HCT116 (cell line): ENCODE measurements at regions not wholly inside any gene's neighbourhood (a gene's known extent, or its start where the extent isn't known, plus 50 kb on each side); places are given as distances from the start of the nearest gene placed in this dataset.

ENCODE experiments used
- ATAC-seq: fragments of 200-7000 bp; cut with Tn5 transposase; 2 replicates; pipeline ENCODE4 v1.9.1; 2020; ENCODE audit warnings: mild to moderate bottlenecking, moderate library complexity
- BruUV-seq: library from RNA; stranded (reverse); fragments of 400-500 nt; replicated peaks from 2 replicates; lab custom pipeline; 2021; lab: Mats Ljungman, UMichigan
- CTCF ChIA-PET: fragments of 300-600 bp; sonication (Branson Sonifier 250); formaldehyde crosslinking; loops from one replicate; lab custom pipeline; 2021; ENCODE audit warnings: antibody characterized with exemption; lab: Charles Lee
- POLR2A ChIA-PET: fragments of 300-600, 350-600 bp; sonication (Branson Sonifier 250); formaldehyde crosslinking; loops from one replicate; lab custom pipeline; 2021; ENCODE audit warnings: antibody characterized with exemption; lab: Charles Lee
- RAD21 ChIA-PET, 2 experiments: fragments of 300-600 bp; sonication (Branson Sonifier 250); formaldehyde crosslinking; loops; one replicate each; lab custom pipeline; 2023; ENCODE audit warnings: low total read pairs in 2 of 2; ENCODE audit not compliant: uncharacterized antibody in 2 of 2, unreplicated experiment in 2 of 2, low non-redundant PET in 1 of 2; lab: Charles Lee
- DNase-seq: peaks from one replicate; pipeline ENCODE4 v3.0.0-alpha.2; 2010; ENCODE audit warnings: low read depth, low spot score
- H2AFZ ChIP-seq: fragments of 200-600 bp; shearing (Covaris generic), sonication (generic); 2 replicates; pipeline ENCODE4 v1.6.1; 2017; ENCODE audit warnings: low read depth, mixed run types, mixed read lengths, antibody characterized with exemption, low read length; ENCODE audit not compliant: poor library complexity, severe bottlenecking
- H3K27ac ChIP-seq: 2 replicates; pipeline ENCODE4 v1.5.1; 2012; ENCODE audit warnings: low read depth, low read length
- H3K27me3 ChIP-seq: fragments of 200-600 bp; sonication (generic); 2 replicates; pipeline ENCODE4 v1.6.1; 2016; ENCODE audit warnings: mixed run types, low read length, mixed read lengths; ENCODE audit not compliant: insufficient read depth
- H3K36me3 ChIP-seq, 2 experiments: fragments of 200-500 bp in 1 of 2; fragments of 200-600 bp in 1 of 2; sonication (Bioruptor generic) in 1 of 2; sonication (generic) in 1 of 2; 2 replicates each; pipeline versions ENCODE4 v1.5.1 to v1.6.1; 2014 to 2016; ENCODE audit warnings: low read length in 2 of 2, inconsistent platforms in 1 of 2, mixed read lengths in 1 of 2, mixed run types in 1 of 2; ENCODE audit not compliant: insufficient read depth in 2 of 2, control insufficient read depth in 1 of 2
- H3K4me1 ChIP-seq, 2 experiments: fragments of 200-600 bp in 1 of 2; sonication (generic) in 1 of 2; 2 replicates each; pipeline versions ENCODE4 v1.5.1 to v1.6.1; 2012 to 2017; ENCODE audit warnings: low read length in 2 of 2, inconsistent platforms in 1 of 2, mild to moderate bottlenecking in 1 of 2, mixed read lengths in 1 of 2, mixed run types in 1 of 2, moderate library complexity in 1 of 2; ENCODE audit not compliant: insufficient read depth in 2 of 2, control insufficient read depth in 1 of 2
- H3K4me2 ChIP-seq: fragments of 200-600 bp; sonication (generic); 2 replicates; pipeline ENCODE4 v1.6.1; 2017; ENCODE audit warnings: mixed run types, low read length, mixed read lengths
- H3K4me3 ChIP-seq, 2 experiments: fragments of 200-600 bp in 1 of 2; sonication (generic) in 1 of 2; replicated peaks in 1 of 2; 2 replicates each; pipeline ENCODE4 v1.5.1; 2011 to 2016; ENCODE audit warnings: low read length in 2 of 2, control low read depth in 1 of 2, low read depth in 1 of 2, mild to moderate bottlenecking in 1 of 2, mixed read lengths in 1 of 2, mixed run types in 1 of 2
- H3K79me2 ChIP-seq: fragments of 200-600 bp; sonication (generic); 2 replicates; pipeline ENCODE4 v1.6.1; 2017; ENCODE audit warnings: mild to moderate bottlenecking, mixed run types, low read length, moderate library complexity, mixed read lengths; ENCODE audit not compliant: insufficient read depth
- H3K9ac ChIP-seq: fragments of 200-600 bp; sonication (generic); 2 replicates; pipeline ENCODE4 v1.6.1; 2016; ENCODE audit warnings: low read length, mixed read lengths
- H3K9me2 ChIP-seq: fragments of 200-600 bp; sonication (generic), shearing (Covaris generic); 2 replicates; pipeline ENCODE4 v1.6.1; 2017; ENCODE audit warnings: mixed run types, mild to moderate bottlenecking, moderate library complexity; ENCODE audit not compliant: insufficient read depth
- H3K9me3 ChIP-seq, 2 experiments: fragments of 200-500 bp in 1 of 2; fragments of 200-600 bp in 1 of 2; sonication (Bioruptor generic) in 1 of 2; sonication (generic) in 1 of 2; 2 replicates each; pipeline ENCODE4 v1.6.1; 2014 to 2017; ENCODE audit warnings: low read length in 2 of 2, mixed read lengths in 2 of 2, inconsistent platforms in 1 of 2, low read depth in 1 of 2, mild to moderate bottlenecking in 1 of 2, mixed run types in 1 of 2, moderate library complexity in 1 of 2; ENCODE audit not compliant: control insufficient read depth in 1 of 2, insufficient read depth in 1 of 2
- H4K20me1 ChIP-seq: fragments of 200-600 bp; sonication (generic), shearing (Covaris generic); 2 replicates; pipeline ENCODE4 v1.6.1; 2017; ENCODE audit warnings: mixed run types, mild to moderate bottlenecking, moderate library complexity; ENCODE audit not compliant: insufficient read depth
- CEBPB ChIP-seq: IDR thresholded peaks from 2 replicates; pipeline ENCODE4 v1.6.1; 2012; ENCODE audit warnings: low read depth
- EGR1 ChIP-seq: IDR thresholded peaks from 2 replicates; pipeline ENCODE4 v1.6.1; 2012; ENCODE audit warnings: low read depth
- ELF1 ChIP-seq: IDR thresholded peaks from 2 replicates; pipeline ENCODE4 v1.6.1; 2012; ENCODE audit warnings: low read depth, borderline replicate concordance
- EZH2 ChIP-seq: fragments of 200-600 bp; sonication (generic); IDR thresholded peaks from 2 replicates; pipeline ENCODE4 v1.6.1; 2017; ENCODE audit warnings: antibody characterized with exemption, mixed run types
- FOSL1 ChIP-seq: IDR thresholded peaks from 2 replicates; pipeline ENCODE4 v1.6.1; 2012; ENCODE audit warnings: low read depth
- JUND ChIP-seq: IDR thresholded peaks from 2 replicates; pipeline ENCODE4 v1.6.1; 2012
- POLR2A ChIP-seq: IDR thresholded peaks from 2 replicates; pipeline ENCODE4 v1.7.0; 2011; ENCODE audit warnings: borderline replicate concordance; ENCODE audit not compliant: insufficient read depth, insufficient read length; ENCODE audit errors: extremely low read depth
- POLR2AphosphoS5 ChIP-seq: IDR thresholded peaks from 2 replicates; pipeline ENCODE4 v1.6.1; 2011; ENCODE audit warnings: mild to moderate bottlenecking, low read depth, low read length, moderate library complexity
- SRF ChIP-seq: IDR thresholded peaks from 2 replicates; pipeline ENCODE4 v1.6.1; 2012; ENCODE audit warnings: low read depth
- TCF7L2 ChIP-seq: IDR thresholded peaks from 2 replicates; pipeline ENCODE4 v1.7.0; 2011; ENCODE audit warnings: borderline replicate concordance, inconsistent platforms; ENCODE audit not compliant: insufficient read depth, insufficient read length; ENCODE audit errors: extremely low read depth
- ZFX ChIP-seq: fragments of 450-650 bp; IDR thresholded peaks from 2 replicates; pipeline ENCODE4 v1.6.1; 2017
- ZNF274 ChIP-seq: fragments of 200-500 bp; sonication (Bioruptor generic); IDR thresholded peaks from 2 replicates; pipeline ENCODE4 v1.6.1; 2014; ENCODE audit warnings: mild to moderate bottlenecking, low read depth, low read length, inconsistent platforms
- intact Hi-C: fragments of 100-400 bp; cut with micrococcal nuclease; formaldehyde crosslinking; loops from 2 replicates; pipeline ENCODE4 v1.10.0; 2022
- TF ChIP-seq, protein P1 (sequence below): IDR thresholded peaks from 2 replicates; pipeline ENCODE4 v1.6.1; 2012
- TF ChIP-seq, protein P2 (sequence below): IDR thresholded peaks from 2 replicates; pipeline ENCODE4 v1.6.1; 2012
- TF ChIP-seq, protein P3 (sequence below): IDR thresholded peaks from 2 replicates; pipeline ENCODE4 v1.6.1; 2012; ENCODE audit warnings: low read depth
- TF ChIP-seq, protein P4 (sequence below): IDR thresholded peaks from 2 replicates; pipeline ENCODE4 v1.6.1; 2011; ENCODE audit warnings: mild to moderate bottlenecking, low read length, moderate library complexity; ENCODE audit not compliant: insufficient replicate concordance; ENCODE audit errors: extremely low read depth

DNA sequence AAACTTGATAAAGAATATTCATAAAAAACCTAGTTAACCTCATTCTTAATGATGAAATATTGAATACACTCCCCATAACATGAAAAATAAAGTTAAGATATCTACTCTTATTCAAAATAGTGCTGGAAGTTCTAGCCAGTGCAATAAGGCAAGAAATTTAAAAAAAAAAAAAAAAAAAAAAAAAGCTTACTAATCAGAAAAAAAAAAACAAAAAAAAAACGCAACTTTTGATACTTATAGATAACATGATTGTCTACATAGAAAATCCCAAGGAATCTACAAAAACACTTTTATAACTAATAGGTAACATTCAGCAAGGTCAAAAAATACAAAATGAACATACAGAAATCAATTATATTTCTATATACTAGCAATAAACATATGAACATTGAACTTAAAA, 515.6 kb downstream of the UQCRFS1 start:
- Histone ChIP-seq H3K4me2 (no peak overlapping the region), H3K27me3 (no peaks in the 10 kb centered on the region), H3K4me1 (no peaks in the 10 kb centered on the region), H3K9me2 (no peaks in the 10 kb centered on the region), H3K36me3 (no peaks in the 10 kb centered on the region), H3K27ac (no peak overlapping the region), H2AFZ (no peak overlapping the region), H3K9me3 (peaks cover 8 to 21% of the 10 kb centered on the region in 2 experiments; a peak in 2 of 4 replicates), H3K4me3 (no peak overlapping the region), H3K79me2 (no peaks in the 10 kb centered on the region), H4K20me1 (no peaks in the 10 kb centered on the region), H3K9ac (no peak overlapping the region)
- no TSS peak for BruUV-seq
- RAD21 ChIA-PET, result no interaction called here
- DNase-seq (no peak), ATAC-seq (no peak)
- POLR2A ChIA-PET, result no interaction called here
- TF ChIP-seq ELF1 (no peak), EGR1 (no peak), ZNF274 (no peak), CEBPB (no peak), POLR2AphosphoS5 (no peak), EZH2 (no peak)
- TF ChIP-seq, protein P1, sequence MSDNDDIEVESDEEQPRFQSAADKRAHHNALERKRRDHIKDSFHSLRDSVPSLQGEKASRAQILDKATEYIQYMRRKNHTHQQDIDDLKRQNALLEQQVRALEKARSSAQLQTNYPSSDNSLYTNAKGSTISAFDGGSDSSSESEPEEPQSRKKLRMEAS, result no peak
- TF ChIP-seq, protein P2, sequence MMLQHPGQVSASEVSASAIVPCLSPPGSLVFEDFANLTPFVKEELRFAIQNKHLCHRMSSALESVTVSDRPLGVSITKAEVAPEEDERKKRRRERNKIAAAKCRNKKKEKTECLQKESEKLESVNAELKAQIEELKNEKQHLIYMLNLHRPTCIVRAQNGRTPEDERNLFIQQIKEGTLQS, result no peak
- intact Hi-C loops, result no loop called here
- CTCF ChIA-PET, result no interaction called here

DNA sequence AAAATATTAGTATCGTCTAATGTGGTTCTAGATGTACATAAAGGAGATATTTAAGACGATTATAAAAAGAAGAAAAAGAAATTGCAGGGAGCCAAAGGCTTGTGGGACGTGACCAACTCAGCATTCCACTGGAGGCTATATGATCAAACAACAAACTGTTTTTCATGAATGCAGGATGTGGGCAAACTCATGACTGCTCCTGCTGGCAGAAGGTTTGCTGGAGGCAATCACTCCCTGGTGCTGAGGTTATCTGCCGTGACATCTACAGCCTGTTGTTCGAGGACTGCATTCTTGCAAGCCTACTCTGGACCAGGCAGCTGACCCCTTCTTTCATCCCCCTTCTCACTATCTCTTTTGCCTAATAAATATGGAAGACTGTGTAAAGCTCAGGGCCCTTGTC, 518.1 kb downstream of the UQCRFS1 start:
- intact Hi-C loops, result no loop called here
- BruUV-seq, result no TSS peak
- CTCF ChIA-PET, result no interaction called here
- Histone ChIP-seq H2AFZ (no peak overlapping the region), H4K20me1 (no peaks in the 10 kb centered on the region), H3K79me2 (no peaks in the 10 kb centered on the region), H3K36me3 (no peaks in the 10 kb centered on the region), H3K9me3 (peaks cover 8 to 13% of the 10 kb centered on the region in 2 experiments; a peak in 2 of 4 replicates), H3K9ac (no peak overlapping the region), H3K4me3 (no peak overlapping the region), H3K27me3 (no peaks in the 10 kb centered on the region), H3K27ac (no peak overlapping the region), H3K9me2 (no peaks in the 10 kb centered on the region), H3K4me1 (no peaks in the 10 kb centered on the region), H3K4me2 (no peak overlapping the region)
- ATAC-seq, result no peak
- DNase-seq, result no peak
- RAD21 ChIA-PET, result no interaction called here
- POLR2A ChIA-PET, result no interaction called here
- TF ChIP-seq FOSL1 (no peak), JUND (no peak), POLR2A (no peak), CEBPB (no peak), ZFX (no peak), SRF (no peak), EGR1 (no peak), TCF7L2 (no peak)
- TF ChIP-seq, protein P1, result no peak
- TF ChIP-seq, protein P3, sequence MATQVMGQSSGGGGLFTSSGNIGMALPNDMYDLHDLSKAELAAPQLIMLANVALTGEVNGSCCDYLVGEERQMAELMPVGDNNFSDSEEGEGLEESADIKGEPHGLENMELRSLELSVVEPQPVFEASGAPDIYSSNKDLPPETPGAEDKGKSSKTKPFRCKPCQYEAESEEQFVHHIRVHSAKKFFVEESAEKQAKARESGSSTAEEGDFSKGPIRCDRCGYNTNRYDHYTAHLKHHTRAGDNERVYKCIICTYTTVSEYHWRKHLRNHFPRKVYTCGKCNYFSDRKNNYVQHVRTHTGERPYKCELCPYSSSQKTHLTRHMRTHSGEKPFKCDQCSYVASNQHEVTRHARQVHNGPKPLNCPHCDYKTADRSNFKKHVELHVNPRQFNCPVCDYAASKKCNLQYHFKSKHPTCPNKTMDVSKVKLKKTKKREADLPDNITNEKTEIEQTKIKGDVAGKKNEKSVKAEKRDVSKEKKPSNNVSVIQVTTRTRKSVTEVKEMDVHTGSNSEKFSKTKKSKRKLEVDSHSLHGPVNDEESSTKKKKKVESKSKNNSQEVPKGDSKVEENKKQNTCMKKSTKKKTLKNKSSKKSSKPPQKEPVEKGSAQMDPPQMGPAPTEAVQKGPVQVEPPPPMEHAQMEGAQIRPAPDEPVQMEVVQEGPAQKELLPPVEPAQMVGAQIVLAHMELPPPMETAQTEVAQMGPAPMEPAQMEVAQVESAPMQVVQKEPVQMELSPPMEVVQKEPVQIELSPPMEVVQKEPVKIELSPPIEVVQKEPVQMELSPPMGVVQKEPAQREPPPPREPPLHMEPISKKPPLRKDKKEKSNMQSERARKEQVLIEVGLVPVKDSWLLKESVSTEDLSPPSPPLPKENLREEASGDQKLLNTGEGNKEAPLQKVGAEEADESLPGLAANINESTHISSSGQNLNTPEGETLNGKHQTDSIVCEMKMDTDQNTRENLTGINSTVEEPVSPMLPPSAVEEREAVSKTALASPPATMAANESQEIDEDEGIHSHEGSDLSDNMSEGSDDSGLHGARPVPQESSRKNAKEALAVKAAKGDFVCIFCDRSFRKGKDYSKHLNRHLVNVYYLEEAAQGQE, result no peak
- TF ChIP-seq, protein P4, sequence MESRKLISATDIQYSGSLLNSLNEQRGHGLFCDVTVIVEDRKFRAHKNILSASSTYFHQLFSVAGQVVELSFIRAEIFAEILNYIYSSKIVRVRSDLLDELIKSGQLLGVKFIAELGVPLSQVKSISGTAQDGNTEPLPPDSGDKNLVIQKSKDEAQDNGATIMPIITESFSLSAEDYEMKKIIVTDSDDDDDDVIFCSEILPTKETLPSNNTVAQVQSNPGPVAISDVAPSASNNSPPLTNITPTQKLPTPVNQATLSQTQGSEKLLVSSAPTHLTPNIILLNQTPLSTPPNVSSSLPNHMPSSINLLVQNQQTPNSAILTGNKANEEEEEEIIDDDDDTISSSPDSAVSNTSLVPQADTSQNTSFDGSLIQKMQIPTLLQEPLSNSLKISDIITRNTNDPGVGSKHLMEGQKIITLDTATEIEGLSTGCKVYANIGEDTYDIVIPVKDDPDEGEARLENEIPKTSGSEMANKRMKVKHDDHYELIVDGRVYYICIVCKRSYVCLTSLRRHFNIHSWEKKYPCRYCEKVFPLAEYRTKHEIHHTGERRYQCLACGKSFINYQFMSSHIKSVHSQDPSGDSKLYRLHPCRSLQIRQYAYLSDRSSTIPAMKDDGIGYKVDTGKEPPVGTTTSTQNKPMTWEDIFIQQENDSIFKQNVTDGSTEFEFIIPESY, result no peak
